ENCODE measurements at regions not wholly inside any gene's neighbourhood (a gene's known extent, or its start where the extent isn't known, plus 50 kb on each side); places are given as distances from the start of the nearest gene placed in this dataset.
"Not testable (repeated sequence)": the region's sequence is repeated elsewhere in the genome, so short reads cannot be mapped to it uniquely, and the experiment has no call there.

DNA sequence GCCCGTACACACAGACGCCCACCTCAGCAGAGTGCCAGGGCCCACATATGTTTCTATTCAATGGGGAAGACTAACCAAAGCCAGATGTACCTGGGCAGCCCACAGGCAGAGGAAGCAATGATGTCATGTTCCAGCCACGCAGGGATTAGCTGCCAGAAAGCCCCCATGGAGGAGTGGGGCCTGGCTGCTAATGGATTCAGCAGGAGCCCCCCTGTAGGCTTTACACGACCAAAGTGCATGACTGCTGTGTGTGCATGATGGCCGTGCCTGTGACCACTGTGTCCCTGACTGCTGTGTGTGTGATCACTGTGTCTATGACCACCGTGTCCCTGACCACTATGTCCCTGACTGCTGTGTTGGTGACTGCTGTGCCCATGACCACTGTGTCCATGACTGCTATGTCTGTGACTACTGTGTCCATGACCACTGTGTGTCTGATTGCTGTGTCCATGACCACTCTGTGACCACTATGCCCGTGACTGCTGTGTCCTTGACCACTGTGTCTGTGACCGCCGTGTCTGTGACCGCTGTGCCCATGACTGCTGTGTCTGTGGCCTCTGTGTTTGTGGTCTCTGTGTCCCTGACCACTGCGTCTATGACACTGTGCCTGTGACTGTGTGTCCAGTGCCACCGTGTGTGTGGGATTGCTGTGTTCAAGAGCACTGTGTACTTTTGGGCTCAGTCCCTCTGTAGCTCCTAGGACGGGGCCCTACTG, 409.3 kb downstream of the RPS24 start:
- no peak for DNase-seq

DNA sequence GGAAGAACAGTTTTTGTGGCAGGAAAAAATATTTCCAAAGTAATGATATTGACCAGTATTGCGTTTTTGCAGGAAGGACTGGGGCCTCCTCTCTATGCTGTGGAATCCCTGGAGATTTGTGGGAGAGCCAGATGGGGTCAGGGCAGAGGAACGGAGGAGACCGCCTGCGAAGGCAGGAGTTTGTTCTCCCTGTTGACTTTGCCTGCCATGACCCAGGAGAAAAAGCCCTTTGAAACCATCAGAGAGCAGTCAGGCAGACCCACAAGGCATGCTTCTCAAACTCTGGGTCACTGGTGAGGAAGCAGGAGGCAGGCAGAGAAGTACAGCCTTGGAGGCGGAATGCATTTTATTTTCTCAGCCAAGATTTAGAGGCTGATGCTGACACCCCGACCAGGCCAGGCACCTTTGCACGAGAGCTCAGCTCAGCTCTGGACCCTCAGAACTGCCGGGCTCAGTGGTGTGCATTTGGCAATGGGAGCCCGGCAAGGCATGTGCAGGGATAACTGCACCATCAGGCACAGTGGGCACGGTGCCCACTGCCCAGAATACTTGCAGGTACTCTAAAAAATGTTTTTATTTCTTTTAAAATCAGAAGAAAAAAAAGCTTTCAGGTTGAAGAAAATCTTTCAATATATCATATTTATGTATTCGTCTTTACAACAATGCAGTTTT, 410.4 kb downstream of the RPS24 start:
- DNase-seq = no peak

DNA sequence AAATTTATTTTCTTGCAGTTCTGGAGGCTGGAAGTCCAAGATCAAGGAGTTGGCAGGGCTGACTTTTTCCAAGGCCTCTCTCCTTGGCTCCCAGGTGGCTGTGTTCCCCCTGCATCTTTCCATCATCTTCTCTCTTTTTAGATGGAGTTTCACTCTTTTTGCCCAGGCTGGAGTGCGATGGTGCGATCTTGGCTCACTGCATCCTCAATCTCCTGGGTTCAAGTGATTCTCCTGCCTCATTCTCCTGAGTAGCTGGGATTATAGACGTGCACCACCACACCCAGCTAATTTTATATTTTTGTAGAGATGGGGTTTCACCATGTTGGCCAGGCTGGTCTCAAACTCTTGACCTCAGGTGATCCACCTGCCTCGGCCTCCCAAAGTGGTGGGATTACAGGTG, 411.1 kb downstream of the RPS24 start:
- DNase-seq = not testable (repeated sequence)

DNA sequence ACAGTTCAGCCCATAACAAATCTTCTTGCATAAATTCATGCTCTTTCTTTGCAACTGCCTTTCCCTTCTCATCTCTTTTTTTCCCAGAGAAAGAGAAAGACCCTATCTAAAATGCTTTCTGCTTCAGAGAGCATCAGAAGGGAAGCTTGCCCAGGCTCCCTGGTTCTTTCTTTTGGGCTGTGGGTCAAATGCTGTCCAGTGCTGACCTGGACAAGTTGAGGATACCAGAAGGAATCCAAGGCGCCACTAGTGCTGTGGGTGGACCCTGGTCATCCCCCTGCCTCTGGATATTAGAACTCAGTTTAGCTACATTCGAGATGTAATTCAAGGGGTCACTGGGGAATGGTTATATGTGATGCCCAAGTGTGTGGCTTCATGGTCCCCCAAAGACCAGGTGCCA, 411.6 kb downstream of the RPS24 start:
- DNase-seq = no peak

DNA sequence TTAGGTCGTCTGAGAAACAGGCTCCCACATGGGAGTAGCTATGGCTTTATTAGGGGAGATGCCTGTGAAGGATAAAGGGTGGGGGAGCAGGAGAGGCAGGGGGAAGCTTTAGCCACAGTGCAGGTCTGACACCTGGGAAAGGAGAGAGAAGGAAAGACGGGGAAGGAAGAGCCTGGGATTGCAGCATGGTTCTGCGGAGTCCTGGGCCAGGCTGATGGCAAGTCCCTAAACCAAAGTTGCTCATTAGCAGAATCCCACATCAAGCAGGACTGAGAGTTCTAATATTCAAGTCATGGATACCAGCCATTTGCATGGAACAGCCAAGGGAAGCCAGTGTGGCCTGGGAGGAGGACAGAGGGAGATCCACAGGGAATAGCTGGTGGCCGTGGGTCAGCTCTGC, 414.8 kb downstream of the RPS24 start:
- no peak for DNase-seq

DNA sequence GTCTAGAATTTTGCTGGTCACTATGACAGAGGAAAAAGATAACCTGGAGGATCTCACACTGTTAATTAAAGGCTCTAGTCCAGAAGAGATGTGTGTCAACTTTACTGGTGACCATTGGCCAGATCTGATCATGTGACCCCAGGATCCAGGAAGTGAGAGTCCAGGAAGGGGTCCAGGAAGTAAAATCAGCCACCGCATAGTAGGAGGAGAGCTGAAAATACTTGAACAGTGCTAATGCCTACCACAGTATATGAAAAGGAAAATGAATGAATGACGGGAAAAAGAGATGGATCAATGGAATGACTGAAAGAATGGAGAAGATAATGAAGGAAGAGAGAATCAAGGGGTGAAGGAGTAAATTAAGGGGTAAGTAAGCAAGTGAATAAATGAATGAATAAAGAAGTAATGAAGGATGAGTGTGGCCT, 415.3 kb downstream of the RPS24 start:
- no peak for DNase-seq

DNA sequence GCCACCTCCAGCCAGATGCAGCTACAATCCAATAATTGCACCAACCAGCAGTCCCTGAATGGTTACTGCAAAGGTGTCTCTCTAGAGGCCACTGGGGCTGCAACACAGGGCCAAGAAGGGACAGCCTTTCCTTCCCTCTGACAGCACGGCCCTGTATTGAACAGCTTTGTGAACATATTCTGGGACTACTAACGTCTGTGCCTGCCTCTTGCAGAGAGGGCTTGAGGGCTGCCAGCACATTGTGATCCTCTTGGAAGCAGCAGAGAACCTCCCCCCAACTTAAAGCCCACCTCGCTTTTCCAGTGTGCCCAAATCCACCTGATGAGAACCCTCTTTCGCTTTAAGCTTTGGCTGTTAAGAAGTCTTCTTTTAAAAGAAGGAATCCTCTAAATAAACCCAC, 415.9 kb downstream of the RPS24 start:
- no peak for DNase-seq

DNA sequence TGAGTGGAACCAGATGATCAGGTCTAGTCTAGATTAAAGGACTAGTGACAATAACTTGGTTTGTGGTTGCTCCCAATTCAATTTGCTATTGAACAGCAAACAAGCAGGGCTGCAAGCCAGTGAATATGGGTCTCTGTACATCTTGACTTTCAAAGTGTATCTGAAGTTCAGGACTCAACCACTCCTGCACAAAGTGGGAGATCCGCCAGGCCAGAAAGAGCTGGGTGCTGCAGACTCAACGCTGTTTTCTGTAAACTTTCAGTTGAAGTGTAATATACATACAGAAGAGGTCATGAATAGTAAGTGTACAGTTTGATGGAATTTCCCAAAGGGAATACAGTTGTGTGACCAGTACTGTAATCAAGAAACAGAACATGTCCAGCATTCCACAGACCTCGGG, 416.6 kb downstream of the RPS24 start:
- no peak for DNase-seq

DNA sequence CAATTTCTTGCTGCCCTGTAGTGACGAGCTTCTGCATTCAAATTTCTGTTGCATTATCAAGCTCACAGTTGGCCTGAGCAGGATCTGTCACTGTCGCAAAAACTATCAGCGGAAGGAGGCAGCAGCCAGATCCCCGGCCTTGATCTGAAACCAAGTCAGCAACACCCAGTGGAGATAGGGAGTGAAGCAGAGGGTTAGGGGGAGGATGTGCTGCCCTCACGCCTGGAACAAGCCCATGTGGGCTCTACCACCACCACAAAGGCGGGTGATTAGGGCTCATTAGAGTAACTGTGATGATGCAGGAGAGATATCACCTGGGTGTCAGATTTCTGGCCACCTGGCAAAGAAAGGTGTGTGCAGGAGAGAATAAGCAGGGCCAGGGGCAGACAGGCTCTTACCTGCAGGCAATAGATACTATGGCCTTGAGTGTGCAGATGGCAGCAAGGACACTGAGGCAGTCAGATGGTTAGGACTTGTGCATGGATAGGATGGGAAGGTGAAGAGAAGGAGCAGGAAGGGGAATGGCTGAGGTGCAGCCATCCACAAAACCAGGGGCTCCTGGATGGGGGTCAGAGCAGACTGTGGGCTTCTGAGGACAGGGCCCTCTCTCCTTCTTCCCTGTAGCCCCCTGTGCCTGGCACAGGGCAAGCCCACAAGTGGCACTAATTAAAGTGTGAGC, 417.3 kb downstream of the RPS24 start:
- DNase-seq = no peak

DNA sequence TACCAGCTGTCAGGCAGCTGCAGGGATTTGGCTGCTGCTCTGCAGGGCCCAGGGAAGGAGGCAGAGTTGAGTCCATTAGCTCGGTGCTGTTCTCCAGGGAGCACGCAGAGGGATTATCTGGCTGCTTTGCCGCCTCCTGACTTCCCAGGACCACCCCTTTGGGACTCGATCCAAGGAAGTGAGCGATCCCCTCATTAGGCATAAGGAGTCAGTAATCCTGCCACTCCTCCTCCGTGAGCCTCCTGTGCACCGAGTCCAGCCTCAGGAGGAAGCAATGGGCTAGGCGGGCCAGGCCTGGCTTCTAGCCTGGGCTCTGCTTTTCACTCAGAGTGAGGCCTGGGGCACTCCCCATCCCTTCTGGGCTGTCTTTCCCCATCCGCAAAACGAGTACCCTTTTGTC, 417.9 kb downstream of the RPS24 start:
- DNase-seq = no peak

DNA sequence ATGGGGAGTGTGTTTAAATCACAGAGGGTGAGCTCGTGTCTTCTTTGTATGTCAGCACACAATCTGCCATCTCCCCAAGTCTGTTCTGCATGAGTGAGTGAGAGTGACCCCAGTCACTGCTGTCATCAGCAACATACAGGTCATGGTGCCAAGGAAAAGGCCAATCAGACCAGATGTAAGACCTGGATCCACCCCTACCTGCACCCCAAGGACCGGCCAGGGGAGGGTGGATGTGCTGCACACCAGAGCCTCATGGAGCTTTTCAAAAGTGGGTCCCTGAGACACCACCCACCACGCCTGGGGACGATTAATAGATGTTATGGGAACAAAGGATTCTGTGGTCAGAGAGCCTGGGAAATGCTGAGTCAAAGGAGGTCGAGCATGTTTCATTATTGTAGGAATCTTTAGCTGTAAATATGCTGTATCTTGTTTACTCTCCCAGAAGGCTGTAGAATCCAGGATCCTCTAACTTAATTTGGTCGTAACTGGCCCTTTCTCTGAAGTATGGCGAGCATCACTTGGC, 420.5 kb downstream of the RPS24 start:
- no peak for DNase-seq

DNA sequence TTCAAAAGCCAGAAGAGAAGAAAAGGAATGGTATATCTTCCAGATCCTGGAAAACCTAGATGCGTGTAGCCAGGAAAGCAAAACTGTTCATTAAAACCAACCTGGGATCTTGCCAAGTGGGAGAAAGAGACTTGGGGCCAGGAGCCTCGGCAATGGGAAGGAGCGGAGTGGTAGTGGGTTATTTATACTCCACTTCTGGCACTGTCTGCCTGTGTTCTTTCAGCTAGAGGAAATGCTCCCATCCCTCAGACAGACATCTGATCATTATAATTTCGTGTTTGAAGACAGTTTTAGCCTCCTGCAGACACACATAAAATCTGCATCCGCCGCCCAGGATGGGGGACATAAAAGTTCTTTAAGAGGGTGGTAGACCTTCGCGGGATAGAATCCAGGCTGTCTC, 421.6 kb downstream of the RPS24 start:
- DNase-seq = no peak

DNA sequence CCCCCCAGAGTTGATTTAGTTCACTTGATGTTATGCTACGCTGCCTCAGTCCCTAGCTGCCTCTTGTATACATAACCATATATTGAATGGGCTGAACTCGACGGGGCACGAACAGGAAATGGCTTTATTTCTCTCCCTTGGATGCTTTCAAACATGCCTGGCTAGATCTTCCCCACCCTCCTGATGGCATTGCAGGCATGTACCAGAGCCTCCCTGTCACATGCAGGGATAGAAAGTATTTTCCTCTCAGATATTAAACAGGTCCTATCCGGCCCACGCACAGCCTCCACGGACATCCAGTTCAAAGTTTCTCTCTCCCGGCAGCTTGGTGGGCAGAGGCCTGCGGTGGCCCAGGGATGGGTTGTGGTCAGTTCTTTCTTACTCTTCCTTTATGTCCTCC, 422.1 kb downstream of the RPS24 start:
- DNase-seq = no peak

DNA sequence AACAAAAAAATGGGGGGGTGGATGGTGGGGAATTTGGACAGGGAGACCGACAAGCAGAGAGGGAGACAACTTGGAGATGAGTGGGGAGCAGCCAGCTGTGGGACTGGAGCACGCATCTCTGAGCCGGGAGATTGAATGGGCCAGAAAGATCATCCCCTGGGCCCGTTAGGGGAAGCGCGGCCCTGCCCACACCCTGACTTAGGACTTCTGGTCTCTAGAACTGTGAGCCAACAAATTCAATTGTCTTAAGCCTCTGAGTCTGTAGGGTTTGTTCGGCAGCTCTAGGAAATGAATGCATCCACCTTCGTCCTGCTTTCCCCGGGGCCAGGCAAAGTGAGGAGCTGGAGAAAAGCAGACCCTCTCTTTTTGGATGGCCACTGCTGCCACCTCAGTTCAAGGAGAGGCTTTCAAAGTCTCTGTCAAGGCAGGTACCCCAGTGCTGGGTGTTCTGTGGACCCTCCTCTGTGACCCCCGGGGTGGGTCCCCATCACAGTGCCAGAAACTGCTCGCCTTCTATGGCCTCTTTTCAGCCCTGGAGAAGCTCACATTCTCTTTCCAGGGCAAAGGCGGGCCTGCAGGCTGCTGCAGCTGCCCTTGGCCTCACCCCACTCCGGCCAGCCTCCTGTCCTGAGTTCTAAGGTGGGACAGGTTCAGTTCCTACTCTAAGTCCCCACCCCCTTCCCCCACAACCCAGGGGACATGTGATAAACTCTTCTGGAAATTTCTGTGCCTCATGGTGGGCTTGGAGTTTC, 423.2 kb downstream of the RPS24 start:
- DNase-seq = no peak

DNA sequence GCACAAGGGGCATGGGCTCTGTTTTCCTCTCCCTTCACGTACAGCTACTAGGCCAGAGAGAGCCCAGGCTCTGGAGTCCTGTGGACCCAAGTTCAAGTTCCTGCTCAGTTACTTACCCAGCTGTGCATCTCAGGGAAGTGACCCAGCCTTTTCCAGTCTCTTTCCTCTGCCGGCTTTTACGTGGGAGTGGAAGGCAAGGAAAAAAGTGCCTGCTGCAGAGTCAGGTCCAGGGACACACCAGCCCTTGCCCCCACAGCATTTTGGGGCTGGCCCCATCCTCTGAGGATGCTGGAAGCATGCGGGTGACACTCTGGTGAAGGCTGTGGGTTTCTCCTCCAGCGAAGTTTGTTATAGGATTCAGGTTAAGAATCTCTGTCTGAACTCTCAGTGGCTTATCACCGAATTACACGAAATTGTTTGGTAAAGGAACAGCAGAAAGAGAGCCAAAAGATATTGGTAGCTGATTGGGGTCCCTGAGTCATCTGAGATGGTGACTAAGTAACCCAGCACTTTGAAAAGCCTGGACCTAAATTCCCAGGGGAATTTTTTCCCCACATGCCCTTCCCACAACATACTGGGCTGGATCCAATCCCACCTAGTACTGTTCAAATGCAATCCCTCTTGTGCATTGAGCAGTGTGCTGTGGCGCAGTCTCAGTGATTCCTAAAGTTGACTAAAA, 424.3 kb downstream of the RPS24 start:
- DNase-seq = no peak

DNA sequence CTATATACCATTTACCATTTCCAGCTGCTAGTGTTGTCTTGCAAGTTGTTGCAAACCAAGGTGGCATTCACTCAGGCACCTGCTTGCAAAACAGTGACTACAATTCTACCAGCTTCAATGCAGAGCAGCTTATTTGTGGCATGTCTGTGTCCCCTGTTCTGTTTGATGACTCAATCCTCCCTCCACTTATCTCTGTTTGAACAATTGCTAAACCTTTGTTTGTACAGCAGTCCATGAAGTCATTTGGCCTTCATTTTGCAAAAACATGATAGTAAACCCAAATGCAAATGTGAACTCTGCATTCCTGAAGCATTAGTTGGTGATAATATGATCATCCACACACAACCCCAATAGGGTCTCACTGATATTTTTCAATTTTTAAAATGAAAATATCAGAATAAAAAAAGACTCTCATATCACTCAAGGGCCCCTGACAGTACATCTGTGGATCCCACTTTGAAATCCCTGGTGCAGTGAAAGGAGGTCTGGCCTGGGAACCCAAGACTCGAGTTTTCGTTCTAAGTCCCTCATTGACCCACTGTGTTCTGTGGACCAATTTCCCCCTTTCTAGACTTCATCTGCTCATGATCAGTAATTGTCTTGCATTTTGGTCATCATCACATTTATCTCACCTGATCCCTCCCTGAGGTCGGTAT, 425.4 kb downstream of the RPS24 start:
- no peak for DNase-seq

DNA sequence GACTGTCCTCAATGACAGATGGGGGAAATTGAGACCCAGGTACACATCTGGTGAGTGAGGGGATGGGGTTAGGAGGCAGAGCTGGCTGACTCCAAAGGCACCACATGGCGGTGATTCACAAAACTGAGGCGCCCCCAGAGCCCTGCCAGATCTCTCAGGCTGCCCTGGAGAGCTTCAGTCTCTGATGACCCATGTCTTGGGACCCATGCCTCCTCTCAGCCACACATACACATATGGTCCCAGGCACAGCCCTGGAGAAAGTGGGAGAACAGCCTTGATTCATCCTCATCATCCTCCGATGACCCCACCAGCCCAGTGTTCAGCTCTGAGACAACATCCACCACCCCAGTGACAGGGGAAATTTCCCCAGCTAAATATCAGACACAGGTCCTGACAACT, 426.0 kb downstream of the RPS24 start:
- no peak for DNase-seq

DNA sequence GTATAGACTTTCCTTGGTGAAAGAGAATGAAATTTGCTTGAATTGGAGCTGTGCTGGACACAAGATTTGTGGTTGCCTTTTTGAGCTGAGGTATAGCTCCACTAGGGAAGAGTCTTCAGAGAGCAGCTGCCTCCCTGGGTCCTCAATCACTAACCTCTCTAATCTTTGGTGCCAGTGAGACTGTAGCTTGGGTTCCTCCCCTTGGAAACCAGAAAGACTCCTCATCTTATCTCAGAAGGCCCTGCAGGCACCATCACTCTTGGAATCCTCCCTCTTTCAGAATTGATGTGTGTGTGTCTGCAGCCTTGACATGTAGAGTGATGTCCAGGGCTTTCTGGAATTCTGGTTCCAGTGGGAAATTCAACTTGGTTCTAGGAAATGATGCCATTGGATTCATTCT, 426.5 kb downstream of the RPS24 start:
- no peak for DNase-seq

DNA sequence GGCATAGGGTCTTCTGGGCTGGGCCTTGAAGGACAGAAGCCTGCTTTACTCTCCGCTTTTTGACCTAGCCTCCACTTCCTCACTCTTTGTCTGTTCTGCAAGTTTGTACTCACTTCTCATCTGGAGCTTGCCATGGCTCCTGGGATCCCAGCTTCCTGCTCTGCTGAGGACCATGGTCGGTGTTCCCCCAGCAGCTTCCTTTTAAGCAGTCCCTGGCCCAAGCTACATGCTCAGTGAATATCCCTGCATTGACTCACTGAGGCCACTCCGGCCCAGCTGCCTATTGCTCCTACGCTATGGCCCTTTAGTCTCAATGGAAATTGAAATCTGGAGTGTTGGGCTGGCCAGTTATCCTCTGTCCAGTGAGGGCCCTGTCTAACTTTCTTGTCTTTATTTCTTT, 427.7 kb downstream of the RPS24 start:
- no peak for DNase-seq

DNA sequence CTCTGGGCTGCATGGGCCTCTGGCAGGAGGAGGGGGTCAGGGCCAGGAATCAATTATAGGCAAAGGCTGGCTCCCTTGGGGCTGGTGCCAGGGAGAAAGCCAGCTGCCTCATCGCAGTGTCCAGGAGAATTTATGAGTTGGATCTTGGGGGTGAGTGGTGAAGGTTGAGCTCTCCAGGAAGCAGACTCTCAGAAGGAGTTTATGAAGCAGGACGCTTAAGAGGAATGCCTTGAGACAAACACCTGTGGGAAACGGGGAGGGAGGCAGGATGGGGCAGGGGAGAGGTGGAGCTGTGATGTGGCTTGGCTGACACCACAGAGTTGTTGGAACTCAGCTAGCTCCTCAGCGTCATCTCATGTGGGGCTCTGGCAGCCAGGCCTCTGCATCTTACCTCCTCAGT, 428.5 kb downstream of the RPS24 start:
- DNase-seq = no peak

DNA sequence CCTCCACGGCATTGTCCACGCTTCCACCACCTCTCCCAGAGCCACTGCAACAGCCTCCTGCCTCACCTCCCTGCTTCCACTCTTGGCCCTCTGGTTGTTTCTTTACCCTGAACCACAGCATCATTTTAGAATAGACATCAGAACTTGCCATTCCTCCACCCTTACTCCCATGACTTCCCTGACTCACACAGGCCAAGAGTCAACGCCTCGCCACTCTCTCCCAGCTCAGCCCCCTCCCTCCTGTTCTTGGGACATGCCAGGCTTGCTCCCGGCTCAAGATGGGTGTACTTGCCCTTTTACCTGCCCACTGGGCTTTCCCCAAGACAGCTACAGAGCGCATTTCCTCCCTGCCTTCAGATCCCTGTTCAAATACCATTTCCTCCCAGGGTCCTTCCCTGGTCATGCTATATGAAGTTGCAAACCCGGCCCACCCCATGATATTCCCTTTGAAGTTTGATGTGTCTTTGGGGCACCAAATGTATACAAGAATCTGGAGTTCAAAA, 429.1 kb downstream of the RPS24 start:
- no peak for DNase-seq
